IPS-18c (cell line): ENCODE measurements at regions not wholly inside any gene's neighbourhood (a gene's known extent, or its start where the extent isn't known, plus 50 kb on each side); places are given as distances from the start of the nearest gene placed in this dataset.

ENCODE experiments used
- H3K4me3 ChIP-seq: 2 replicates; pipeline ENCODE4 v1.7.0; 2013; ENCODE audit warnings: low read depth, mild to moderate bottlenecking, low read length, moderate library complexity; ENCODE audit not compliant: insufficient read depth
- H3K9me3 ChIP-seq: one replicate; pipeline ENCODE4 v1.6.1; 2013; ENCODE audit warnings: mild to moderate bottlenecking, low read length, moderate library complexity; ENCODE audit not compliant: control insufficient read depth, insufficient read depth

DNA sequence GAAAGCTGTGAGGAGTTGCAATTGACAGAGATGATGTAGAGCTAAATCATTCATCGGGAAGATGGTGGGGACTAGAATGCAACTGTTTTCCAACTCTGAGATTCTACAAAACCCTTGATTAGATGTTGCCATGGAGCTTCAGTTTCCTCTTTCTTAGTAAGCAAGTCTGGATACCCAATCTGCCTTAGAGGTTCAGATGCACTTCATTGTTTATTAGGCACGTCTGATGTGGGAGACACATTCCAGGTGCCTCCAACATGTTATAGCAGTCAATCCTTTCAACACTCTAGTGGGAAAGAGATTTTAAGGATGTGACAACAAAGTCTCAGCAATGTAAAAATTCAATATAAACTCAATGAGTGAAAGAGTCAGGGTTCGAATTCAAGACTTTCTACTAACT, 291.3 kb upstream of the PHYHIPL start:
- Histone ChIP-seq H3K4me3 (no peak overlapping the region), H3K9me3 (no peaks in the 10 kb centered on the region)

DNA sequence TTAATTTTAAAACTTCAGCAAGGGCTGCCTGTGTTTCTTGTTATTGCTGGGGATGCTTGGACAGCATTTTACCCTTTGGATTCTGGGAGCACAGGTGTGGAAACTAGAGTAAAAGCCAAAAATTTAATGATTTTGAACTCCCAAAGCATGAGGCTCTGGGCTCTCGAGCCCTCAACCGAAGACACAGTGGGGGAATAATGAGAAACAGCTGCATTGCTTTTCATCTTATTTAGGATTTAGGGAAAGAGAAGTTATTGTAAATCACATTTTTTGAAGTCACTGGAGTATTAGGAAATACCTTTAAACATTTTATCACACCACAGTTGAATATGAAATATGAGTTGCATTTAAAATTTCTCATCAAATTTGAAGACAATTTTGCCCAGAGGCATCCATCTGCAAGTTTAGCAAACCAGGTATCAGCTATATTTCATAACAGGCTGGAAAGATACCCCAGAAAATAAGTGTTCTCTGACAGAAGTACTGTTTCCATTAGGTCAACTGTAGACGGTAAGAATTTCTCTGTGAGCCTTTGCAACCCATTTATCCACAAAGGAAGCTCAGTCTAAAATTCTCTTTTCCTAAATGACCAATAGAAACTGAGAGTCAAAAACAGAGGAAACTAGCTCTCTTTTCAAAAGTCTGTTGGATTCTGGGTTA, 290.6 kb upstream of the PHYHIPL start:
- H3K9me3 ChIP-seq: no peaks in the 10 kb centered on the region
- no peak overlapping the region for H3K4me3 ChIP-seq

DNA sequence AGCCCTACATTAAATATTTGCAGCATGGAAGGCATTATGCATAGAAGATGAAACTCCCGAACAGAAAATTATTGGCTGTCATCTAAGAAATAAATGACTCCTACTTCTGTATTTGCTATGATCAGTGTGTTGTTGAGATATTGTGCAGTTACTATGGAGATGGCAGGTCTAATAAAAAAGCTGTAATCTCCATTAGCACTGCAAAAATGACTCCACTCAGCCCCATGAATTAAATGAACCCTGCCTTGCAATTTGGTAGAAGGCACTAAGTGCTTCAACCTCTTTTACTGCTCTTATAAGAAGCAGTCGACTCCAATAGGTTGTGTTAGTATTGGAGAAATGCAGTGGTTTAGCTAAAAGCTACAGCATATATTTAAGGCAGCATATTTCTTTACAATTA, 290.0 kb upstream of the PHYHIPL start:
- H3K9me3 ChIP-seq: no peaks in the 10 kb centered on the region
- H3K4me3 ChIP-seq: no peak overlapping the region

DNA sequence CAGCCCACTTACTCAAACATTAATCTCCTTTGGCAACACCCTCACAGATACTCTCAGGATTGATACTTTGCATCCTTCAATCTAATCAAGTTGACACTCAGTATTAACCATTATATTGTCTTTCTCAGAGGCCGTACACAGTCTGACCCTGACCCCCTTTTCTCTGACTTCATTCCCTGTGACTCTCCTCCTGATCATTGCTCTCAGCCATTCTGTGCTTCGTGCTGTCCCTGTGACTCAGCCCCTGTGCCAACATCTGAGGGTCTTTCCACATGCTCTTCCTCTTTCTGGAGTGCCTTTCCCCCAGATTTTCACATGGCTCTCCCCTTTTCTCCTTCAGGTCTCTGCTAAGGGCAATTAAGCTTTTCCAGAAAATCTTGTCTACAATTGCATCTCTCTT, 289.0 kb upstream of the PHYHIPL start:
- no peaks in the 10 kb centered on the region for H3K9me3 ChIP-seq
- H3K4me3 ChIP-seq: no peak overlapping the region

DNA sequence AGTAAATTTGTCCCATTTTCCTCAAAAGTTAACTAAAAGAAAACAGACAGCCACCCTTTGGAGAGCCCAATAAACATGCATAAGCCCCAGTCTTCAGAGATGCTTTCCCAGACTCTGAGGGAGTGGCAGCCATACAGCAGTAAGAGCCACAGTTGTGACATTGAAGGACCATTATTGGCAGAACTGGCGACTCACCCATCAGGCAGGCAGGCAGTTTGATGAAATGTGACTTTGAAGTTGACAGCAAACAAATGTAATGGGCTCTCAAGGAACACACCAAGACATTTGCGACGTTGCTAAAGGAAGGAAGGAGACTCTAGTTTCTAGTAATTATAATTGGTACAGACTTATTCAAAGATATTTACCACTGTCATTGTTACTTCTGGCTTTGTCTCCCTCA, 287.5 kb upstream of the PHYHIPL start:
- no peak overlapping the region for H3K4me3 ChIP-seq

DNA sequence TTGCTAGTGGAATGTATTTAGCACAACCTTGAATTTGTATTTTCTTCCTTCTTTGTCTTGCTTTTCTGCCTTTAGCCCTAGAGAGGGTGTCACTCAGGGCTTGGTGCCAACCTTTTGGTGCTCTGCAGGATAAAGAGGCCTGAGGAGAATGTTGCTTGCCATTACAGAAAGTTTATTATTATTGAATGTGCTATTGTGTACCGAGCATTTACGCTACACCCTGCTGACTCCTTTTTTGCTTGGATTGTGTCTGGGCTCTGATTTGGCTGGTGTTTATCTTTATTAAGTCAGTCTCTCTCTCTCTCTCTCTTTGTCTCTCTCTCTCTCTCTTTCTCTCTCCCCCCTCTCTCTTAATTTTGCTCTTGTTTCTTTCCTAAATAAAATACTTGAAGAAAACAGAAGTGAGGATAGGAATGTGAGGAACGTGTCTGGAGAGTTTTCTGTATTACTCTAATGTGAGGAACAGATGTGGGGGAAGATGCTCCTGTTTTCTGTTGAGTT, 284.4 kb upstream of the PHYHIPL start:
- Histone ChIP-seq H3K9me3 (no peaks in the 10 kb centered on the region), H3K4me3 (no peak overlapping the region)

More for the DNA sequence above, 287.5 kb upstream of the PHYHIPL start:
- no peaks in the 10 kb centered on the region for H3K9me3 ChIP-seq

DNA sequence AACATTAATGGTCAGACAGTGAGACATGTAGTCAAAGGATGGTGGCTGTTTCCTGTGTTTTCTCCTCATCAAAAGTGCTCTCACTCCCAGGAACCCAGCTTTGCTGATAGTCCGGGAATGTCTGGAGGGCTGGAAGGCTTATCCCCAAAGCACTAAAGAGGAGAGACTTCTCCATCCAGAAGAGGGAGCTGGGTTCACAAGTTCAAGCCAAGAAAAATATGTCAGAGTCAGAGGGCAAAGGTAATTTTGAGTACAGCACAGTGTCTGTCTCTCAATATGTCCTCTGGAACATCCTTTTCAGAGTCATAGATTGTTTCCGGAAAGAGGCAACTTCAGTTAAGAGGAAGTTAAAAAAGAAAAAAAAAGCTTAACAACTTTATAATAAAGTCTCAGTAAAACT, 281.5 kb upstream of the PHYHIPL start:
- no peaks in the 10 kb centered on the region for H3K9me3 ChIP-seq
- H3K4me3 ChIP-seq: no peak overlapping the region

DNA sequence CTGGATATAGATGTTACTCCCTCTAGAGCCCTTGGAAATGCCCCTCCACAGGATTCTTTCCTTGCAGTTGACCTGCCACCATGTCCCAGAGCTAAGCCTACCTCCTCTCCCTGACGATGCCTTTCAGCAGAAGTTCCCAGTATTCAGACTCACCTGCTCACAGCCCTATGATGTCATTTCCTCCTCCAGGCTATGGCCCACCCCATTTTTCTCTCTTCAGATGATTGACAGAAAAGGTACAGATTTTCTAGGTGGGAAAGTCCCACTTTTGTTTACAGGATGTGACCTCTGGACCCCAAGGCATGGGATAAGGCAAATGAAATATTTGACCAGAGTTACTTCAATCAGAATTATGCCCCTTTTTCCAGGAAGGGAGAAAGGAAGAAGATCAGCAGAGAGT, 280.2 kb upstream of the PHYHIPL start:
- H3K4me3 ChIP-seq: no peak overlapping the region
- no peaks in the 10 kb centered on the region for H3K9me3 ChIP-seq

DNA sequence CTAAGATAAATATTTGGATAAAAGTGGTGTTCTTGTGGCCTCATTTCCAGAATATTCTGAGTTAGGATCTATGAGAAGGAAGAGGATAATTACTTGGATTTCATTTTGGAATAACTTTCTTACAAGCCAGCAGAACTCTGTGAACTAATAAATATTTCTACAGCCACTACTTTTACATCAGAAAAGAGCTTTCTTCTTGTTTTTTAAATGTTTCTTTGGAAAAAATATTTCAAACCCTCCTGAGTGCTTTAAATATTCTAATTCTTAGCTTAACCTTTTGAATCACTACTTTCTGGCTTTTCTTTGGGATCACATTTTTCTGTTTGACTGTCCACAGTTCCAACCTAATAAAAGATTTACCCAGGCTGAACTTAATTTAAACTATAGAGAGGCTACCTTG, 279.2 kb upstream of the PHYHIPL start:
- Histone ChIP-seq H3K4me3 (no peak overlapping the region), H3K9me3 (no peaks in the 10 kb centered on the region)

DNA sequence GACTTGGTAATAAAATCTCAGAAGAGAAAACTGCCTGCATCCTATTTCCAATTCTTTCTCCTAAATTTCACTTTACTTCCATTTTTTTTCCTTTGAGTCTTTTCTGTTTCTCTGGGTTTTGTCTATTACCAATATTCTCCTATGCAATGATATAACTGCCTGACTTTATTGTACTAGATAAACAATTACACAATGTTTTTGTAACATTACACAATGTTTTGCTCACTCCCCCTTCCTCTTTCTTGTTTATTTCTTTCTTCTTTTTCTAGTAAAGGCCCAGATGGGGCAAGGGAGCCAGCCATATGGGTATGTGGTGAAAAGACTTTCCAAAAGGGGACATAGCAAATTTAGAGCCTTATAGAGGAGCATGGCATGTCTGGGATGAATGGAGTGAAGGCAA, 278.7 kb upstream of the PHYHIPL start:
- H3K4me3 ChIP-seq: no peak overlapping the region
- no peaks in the 10 kb centered on the region for H3K9me3 ChIP-seq

DNA sequence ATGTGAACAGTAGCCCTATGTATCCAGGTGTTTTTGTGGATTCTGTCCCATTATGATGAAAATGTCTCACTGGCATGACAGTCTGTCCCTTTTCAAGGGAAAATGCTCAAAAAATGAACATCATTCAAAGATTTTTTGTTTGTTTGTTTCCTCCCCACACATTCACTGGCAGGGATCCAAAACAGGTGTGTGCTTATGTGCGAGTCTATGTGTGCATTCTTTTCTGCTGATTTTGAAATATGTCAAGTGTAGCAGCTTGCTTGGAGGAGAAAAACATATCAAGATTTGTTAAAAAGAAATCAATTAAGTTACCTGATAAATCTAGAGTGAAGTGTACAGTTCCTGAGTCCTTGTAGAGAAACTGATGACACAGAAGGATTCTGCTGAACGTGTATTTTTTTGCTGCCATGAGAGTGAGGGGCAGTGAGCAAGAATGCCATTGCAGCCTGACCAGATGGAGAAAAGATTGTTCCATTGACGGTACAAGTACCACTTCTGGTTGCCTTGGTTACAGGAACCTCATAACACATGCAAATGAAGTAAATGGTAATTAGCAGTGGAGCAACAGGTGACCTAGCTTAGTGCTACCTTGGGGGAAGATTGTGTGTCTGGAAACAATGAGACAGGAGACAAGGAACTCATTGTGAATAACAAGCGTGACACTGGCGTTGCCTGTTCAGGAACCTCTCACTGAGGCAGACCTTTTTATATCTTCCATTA, 277.4 kb upstream of the PHYHIPL start:
- Histone ChIP-seq H3K9me3 (no peaks in the 10 kb centered on the region), H3K4me3 (no peak overlapping the region)

DNA sequence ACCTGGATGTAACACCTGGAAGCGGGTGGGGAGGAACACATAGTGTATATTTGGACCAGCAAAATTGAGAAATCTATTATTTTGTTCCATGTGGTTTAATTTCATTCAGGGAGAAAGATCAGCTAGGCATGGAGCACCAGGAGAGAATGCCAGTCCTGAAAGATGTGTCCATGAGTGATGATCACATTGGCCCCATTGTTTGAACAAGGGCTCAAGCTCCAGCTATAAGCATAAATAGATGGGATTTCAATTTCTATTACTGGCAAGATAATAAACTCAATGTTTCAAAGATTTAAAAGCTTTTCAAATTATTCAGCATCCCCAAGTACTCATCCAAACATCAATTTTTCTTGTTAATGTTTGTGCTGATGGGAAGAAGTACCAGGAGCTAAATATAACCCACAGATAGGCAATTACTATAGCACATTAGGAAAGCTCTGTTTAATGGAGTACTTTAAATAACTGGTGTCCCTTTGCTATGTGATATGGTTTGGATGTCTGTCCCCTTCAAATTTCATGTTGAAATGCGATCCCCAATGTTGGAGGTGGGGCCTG, 275.3 kb upstream of the PHYHIPL start:
- Histone ChIP-seq H3K4me3 (no peak overlapping the region), H3K9me3 (no peaks in the 10 kb centered on the region)

DNA sequence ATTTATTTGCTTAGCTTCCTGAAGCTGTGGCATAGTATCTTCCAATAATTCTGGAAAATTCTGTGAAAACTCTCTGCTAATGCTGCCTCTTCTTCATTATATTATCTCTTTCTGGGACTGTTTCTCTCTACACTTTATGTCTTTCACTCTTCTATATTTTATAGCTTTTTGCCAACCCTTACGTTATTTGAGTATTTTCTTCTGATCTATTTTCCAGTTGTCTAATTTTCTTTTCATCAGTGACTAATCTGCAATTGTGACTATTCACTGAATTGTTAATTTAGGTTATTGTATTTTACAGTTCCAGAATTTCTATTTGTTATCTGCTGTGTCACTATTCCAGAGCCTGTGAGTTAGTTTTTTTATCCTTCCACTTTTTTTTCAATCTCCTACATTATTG, 273.4 kb upstream of the PHYHIPL start:
- H3K4me3 ChIP-seq: no peak overlapping the region
- no peaks in the 10 kb centered on the region for H3K9me3 ChIP-seq

DNA sequence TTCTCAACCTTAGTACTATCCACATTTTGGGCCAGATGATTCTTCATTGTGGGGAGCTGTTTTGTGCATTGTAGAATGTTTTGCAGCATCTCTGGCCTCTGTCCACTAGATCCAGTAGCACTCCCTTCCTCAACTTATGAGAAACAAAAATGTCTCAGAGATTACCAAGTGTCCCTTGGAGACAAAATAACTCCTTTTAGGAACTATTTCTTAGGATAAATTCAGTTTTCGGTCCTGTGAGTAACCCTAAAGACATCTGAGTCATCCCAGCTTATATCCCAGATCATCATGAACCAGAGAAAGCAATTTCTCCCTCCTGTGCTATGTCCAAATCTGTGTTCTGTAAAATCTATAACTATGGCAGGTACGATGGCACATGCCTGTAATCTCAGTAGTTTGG, 266.6 kb upstream of the PHYHIPL start:
- H3K9me3 ChIP-seq: no peaks in the 10 kb centered on the region
- no peak overlapping the region for H3K4me3 ChIP-seq

DNA sequence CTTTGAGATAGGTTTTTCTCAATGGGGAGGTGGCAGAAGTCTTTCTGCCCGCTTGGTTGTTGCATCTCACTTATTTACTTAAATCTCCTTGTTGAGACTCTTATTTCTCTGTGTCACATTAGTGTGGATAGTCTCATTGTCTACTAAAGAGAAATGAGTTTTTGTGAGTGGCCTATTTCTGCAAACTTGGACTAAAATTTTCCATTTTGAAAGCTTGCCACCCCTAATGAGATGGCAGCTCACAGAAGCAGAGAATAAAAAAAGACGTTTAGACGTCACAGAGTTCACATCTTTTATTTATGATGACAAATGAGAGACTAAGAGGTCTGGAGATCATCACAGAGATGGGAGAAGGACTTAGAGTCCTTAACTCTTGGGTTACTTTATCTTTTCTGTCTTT, 262.7 kb upstream of the PHYHIPL start:
- H3K4me3 ChIP-seq: no peak overlapping the region

DNA sequence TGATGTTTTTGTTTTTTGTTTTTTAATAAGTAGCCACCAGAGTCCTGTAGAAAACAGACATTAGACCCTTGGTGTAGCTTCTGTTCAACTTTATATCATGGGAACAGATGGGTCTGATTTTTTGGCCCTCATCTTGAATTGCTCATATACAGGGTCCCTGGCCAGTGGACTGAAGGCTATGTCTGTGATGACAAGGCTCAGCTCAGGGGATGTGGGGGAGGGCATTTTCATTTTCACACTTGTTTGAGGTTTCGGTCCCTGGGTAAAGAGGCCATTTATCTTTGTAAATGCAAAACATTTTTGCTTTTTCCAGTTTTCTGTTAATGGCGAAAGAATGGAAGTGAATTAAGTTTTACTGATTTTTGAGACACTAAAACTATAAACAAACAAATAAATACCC, 257.6 kb upstream of the PHYHIPL start:
- Histone ChIP-seq H3K9me3 (no peaks in the 10 kb centered on the region), H3K4me3 (no peak overlapping the region)

More for the DNA sequence above, 262.7 kb upstream of the PHYHIPL start:
- no peaks in the 10 kb centered on the region for H3K9me3 ChIP-seq

DNA sequence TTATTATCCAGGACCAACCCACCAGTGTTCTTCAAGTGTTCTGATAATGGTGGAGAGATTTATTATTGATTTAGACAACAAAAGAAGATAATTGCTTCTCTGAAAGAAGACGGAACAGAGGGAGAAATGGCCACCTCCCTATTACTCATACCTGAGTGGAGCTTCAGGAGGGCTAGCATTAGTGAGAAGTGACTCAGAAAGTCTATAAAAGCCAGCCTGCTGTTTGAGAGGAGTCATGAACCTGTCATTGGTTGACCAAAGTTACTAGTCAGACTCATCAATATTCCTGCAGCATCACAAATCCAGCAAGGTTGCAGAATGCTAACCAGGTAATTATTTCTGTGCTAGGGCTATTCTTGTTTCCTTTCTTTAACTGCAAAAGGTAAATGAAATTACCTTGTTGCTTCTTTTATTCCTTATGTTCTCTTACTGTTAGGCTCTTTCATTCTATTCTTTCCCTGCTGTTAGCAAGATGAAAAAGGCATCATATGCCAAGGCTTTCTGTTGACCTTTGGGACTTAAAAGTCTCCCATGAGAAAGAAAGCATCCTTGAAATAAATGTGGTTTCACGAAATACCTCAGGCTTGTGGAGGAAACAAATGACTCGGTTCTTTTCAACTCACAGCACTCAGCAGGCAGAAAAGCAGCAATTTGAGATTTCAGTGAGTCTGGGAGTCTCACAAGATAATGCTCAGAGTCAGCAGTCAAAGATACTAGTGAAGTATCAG, 256.4 kb upstream of the PHYHIPL start:
- no peaks in the 10 kb centered on the region for H3K9me3 ChIP-seq
- no peak overlapping the region for H3K4me3 ChIP-seq

DNA sequence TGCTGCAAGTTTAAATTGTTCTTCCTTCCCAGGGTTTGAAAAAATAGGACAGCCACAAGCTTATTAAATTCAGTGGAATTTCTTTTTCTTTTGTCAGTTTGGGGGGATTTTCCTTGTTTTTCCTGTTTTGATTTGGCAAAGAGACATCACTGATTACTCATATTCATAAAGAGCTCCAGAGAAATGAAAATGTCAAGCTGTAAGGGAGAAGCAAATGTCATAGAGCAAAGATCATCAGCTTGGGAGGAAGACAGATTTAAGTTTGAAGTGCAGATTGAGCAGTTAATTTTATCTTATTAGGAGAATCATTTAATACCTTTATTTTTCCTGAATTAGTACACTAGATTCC, 255.8 kb upstream of the PHYHIPL start:
- H3K9me3 ChIP-seq: no peaks in the 10 kb centered on the region
- H3K4me3 ChIP-seq: no peak overlapping the region
